AG04449 (cell line): ENCODE measurements at regions not wholly inside any gene's neighbourhood (a gene's known extent, or its start where the extent isn't known, plus 50 kb on each side); places are given as distances from the start of the nearest gene placed in this dataset.

Source experiments
- CTCF ChIA-PET: fragments of 350-600 bp; formaldehyde crosslinking; extraction: SDS; loops from one replicate; lab custom pipeline; 2021; ENCODE audit warnings: antibody characterized with exemption; lab: Yijun Ruan, JAX
- POLR2A ChIA-PET: fragments of 400-600, 350-600 bp; formaldehyde crosslinking; extraction: SDS; loops from one replicate; lab custom pipeline; 2020; ENCODE audit warnings: antibody characterized with exemption, inconsistent platforms; lab: Yijun Ruan, JAX
- DNase-seq: peaks from one replicate; pipeline ENCODE4 v3.0.0-alpha.2; 2010; ENCODE audit warnings: low read depth, low spot score
- H3K4me3 ChIP-seq: 2 replicates; pipeline ENCODE4 v1.5.1; 2011; ENCODE audit warnings: low read depth, mild to moderate bottlenecking, control low read depth, low read length
- TF ChIP-seq, protein P1 (sequence below): IDR thresholded peaks from one replicate; pipeline ENCODE4 v1.5.1; 2011; ENCODE audit warnings: mild to moderate bottlenecking, moderate library complexity, low read length, control low read depth, inconsistent platforms; ENCODE audit not compliant: insufficient read depth; ENCODE audit errors: missing control alignments

GRCh38 chr6:87837444-87837843 lies 135.4 kb upstream of the AKIRIN2 start:
- TF ChIP-seq, protein P1, sequence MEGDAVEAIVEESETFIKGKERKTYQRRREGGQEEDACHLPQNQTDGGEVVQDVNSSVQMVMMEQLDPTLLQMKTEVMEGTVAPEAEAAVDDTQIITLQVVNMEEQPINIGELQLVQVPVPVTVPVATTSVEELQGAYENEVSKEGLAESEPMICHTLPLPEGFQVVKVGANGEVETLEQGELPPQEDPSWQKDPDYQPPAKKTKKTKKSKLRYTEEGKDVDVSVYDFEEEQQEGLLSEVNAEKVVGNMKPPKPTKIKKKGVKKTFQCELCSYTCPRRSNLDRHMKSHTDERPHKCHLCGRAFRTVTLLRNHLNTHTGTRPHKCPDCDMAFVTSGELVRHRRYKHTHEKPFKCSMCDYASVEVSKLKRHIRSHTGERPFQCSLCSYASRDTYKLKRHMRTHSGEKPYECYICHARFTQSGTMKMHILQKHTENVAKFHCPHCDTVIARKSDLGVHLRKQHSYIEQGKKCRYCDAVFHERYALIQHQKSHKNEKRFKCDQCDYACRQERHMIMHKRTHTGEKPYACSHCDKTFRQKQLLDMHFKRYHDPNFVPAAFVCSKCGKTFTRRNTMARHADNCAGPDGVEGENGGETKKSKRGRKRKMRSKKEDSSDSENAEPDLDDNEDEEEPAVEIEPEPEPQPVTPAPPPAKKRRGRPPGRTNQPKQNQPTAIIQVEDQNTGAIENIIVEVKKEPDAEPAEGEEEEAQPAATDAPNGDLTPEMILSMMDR: no peak
- no peak overlapping the region for H3K4me3 ChIP-seq
- CTCF ChIA-PET: no interaction called here
- POLR2A ChIA-PET: no interaction called here
- no peak for DNase-seq

GRCh38 chr6:87832025-87832825 lies 130.2 kb upstream of the AKIRIN2 start:
- TF ChIP-seq, protein P1: peak; percentile 4
- POLR2A ChIA-PET: no interaction called here
- CTCF ChIA-PET: interaction anchor here (1.0 to 2.9 kb wide), 9 partner anchors 10 to 1039 kb away, joined by 3 to 17 read pairs (median 3); no protein-coding TSS in a partner anchor
- no peak for DNase-seq
- peak overlapping the region; percentile 50 for H3K4me3 ChIP-seq

- TF ChIP-seq, protein P1: no peak
- POLR2A ChIA-PET: no interaction called here
- DNase-seq: no peak
- H3K4me3 ChIP-seq: no peak overlapping the region
- CTCF ChIA-PET: interaction anchor here (0.6 to 2.9 kb wide), 4 partner anchors 9 to 1040 kb away, joined by 3 to 17 read pairs (median 3); no protein-coding TSS in a partner anchor
These were observed 128.9 kb upstream of the AKIRIN2 start for GRCh38 chr6:87830907-87831306.

DNA sequence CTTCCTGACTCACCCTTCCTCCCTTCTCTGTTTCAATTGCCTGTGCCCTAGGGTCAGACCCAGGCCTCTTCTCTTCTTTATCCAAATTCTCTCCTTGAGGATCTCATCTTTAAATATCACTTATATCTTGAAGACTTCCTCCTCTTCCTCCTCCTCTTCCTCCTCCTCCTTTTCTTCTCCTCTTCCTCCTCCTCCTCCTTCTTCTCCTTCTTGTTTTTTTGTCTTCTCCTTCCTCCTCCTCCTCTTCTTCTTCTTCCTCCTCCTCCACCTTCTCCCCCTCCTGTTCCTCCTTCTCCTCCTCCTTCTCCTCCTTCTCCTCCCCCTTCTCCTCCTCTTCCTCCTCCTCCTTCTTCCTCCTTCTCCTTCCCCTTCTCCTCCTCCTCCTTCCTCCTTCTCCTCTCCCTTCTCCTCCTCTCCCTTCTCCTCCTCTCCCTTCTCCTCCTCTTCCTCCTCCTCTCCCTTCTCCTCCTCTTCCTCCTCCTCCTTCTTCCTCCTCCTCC lies 127.6 kb upstream of the AKIRIN2 start:
- TF ChIP-seq, protein P1: no peak
- ChIA-PET CTCF (interaction anchor here (2.9 kb wide), 1 partner anchor 1041 kb away, joined by 17 read pairs; no protein-coding TSS in a partner anchor), POLR2A (no interaction called here)
- H3K4me3 ChIP-seq: no peak overlapping the region
- DNase-seq: no peak

DNA sequence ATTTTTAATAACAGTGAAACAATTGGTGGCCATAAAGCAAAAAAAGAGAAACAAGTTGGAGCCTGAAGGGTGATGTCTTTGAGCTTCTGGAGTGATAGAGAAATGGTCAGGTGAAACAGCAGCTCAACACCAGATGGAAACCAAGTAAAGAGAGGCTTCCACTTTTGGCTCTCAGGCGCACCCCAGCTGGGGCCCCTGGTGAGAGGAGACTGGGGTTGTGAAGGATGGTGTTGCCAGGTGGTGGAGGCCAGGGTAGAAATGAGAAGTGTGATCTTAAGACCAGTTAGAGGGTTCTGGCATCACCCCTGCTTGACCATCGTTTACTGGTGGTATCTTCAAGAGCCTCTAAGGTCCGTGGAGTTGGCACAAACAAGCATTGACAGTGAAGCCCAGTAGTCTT lies 126.0 kb upstream of the AKIRIN2 start:
- TF ChIP-seq, protein P1: no peak
- DNase-seq: no peak
- no peak overlapping the region for H3K4me3 ChIP-seq
- ChIA-PET POLR2A (no interaction called here), CTCF (no interaction called here)

- ChIA-PET POLR2A (no interaction called here), CTCF (interaction anchor here (1.3 kb wide), 1 partner anchor 1044 kb away, joined by 4 read pairs; no protein-coding TSS in a partner anchor)
- H3K4me3 ChIP-seq: no peak overlapping the region
- no peak for DNase-seq
- TF ChIP-seq, protein P1: no peak
These were observed 125.3 kb upstream of the AKIRIN2 start for GRCh38 chr6:87827346-87827745.
